Astrocyte (in vitro differentiated cells and primary cell): ENCODE measurements at regions not wholly inside any gene's neighbourhood (a gene's known extent, or its start where the extent isn't known, plus 50 kb on each side); places are given as distances from the start of the nearest gene placed in this dataset.
"Not testable (repeated sequence)": the region's sequence is repeated elsewhere in the genome, so short reads cannot be mapped to it uniquely, and the experiment has no call there.

Experiments
- CTCF ChIP-seq: IDR thresholded peaks from 2 replicates; pipeline ENCODE4 v1.5.1; 2011; ENCODE audit warnings: low read depth, mild to moderate bottlenecking, inconsistent platforms, low read length, moderate library complexity; ENCODE audit not compliant: insufficient read depth
- EZH2 ChIP-seq: IDR thresholded peaks from 2 replicates; pipeline ENCODE4 v1.6.1; 2012; ENCODE audit warnings: mild to moderate bottlenecking, low read length, inconsistent platforms; ENCODE audit not compliant: insufficient read depth

- TF ChIP-seq EZH2, CTCF: not testable (repeated sequence)
Observed at GRCh38 chr1:206287759-206288158, 84.4 kb downstream of the SRGAP2 start.
